ENCODE measurements at regions not wholly inside any gene's neighbourhood (a gene's known extent, or its start where the extent isn't known, plus 50 kb on each side); places are given as distances from the start of the nearest gene placed in this dataset.
"Not testable (repeated sequence)": the region's sequence is repeated elsewhere in the genome, so short reads cannot be mapped to it uniquely, and the experiment has no call there.

DNA sequence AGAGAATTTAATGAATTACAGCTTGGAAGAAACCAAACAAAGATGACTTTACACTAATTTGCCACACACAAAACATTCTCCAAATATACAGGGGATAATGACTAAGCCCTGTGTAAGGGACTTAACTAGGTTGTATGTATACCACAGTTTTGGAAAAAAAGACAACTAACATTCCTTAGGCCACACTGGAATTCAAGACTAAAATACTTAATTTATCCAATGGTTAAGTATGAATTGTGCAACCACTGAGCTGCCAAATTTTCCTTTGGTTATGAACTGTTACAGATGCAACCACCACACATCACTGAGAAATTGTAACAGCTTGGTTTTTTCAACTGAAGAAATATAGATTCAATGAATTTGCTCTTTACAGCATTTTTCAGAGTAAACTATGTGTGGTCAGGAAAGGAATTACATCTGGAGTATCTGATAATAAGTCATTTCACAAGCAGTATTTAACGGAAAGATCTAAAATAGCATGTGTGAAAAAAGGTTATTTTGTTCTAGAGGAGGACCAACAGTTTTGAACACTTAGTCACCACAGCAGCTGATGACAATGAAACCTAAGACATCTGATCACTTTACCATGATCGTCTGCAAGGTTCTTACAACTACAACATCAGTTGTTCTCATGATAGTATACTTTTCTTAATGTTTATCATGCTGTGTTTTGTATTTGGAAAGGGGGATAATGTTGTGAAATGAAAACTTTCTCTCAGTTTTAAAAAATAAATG lies 318.8 kb downstream of the BCKDHB start:
- H3K4me3 ChIP-seq (ENCODE audit: low read depth, low read length): no peak overlapping the region
- no peaks in the 10 kb centered on the region for H3K36me3 ChIP-seq
- TF ChIP-seq, protein P1, sequence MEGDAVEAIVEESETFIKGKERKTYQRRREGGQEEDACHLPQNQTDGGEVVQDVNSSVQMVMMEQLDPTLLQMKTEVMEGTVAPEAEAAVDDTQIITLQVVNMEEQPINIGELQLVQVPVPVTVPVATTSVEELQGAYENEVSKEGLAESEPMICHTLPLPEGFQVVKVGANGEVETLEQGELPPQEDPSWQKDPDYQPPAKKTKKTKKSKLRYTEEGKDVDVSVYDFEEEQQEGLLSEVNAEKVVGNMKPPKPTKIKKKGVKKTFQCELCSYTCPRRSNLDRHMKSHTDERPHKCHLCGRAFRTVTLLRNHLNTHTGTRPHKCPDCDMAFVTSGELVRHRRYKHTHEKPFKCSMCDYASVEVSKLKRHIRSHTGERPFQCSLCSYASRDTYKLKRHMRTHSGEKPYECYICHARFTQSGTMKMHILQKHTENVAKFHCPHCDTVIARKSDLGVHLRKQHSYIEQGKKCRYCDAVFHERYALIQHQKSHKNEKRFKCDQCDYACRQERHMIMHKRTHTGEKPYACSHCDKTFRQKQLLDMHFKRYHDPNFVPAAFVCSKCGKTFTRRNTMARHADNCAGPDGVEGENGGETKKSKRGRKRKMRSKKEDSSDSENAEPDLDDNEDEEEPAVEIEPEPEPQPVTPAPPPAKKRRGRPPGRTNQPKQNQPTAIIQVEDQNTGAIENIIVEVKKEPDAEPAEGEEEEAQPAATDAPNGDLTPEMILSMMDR (IDR thresholded peaks at IDR 0.05; ENCODE audit: low read depth, low read length): no peak
- H3K27me3 ChIP-seq: no peaks in the 10 kb centered on the region
- no peaks in the 10 kb centered on the region for H3K4me1 ChIP-seq
- no peaks in the 10 kb centered on the region; the same call in 1 of the 2 replicates for H3K9me3 ChIP-seq
- no peak for DNase-seq

DNA sequence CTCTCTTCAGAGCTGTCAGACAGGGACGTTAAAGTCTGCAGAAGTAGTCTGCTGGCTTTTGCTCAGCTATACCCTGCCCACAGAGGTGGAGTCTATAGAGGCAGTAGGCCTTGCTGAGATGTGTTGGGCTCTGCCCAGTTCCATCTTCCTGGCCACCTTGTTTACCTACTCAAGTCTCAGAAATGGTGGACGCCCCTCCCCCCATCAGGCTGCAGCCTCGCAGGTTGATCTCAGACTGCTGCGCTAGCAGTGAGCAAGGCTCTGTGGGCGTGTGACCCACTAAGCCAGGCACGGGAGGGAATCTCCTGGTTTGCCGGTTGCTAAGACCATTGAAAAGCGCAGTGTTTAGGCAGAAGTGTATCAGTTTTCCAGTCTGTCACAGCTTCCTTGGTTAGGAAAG lies 305.0 kb downstream of the BCKDHB start:
- Histone ChIP-seq H3K27me3 (no peaks in the 10 kb centered on the region), H3K36me3 (no peaks in the 10 kb centered on the region), H3K4me3 (ENCODE audit: low read depth, low read length) (no peak overlapping the region), H3K9me3 (no peaks in the 10 kb centered on the region), H3K4me1 (no peaks in the 10 kb centered on the region)
- no peak for DNase-seq
- TF ChIP-seq, protein P1 (IDR thresholded peaks at IDR 0.05; ENCODE audit: low read depth, low read length): no peak

DNA sequence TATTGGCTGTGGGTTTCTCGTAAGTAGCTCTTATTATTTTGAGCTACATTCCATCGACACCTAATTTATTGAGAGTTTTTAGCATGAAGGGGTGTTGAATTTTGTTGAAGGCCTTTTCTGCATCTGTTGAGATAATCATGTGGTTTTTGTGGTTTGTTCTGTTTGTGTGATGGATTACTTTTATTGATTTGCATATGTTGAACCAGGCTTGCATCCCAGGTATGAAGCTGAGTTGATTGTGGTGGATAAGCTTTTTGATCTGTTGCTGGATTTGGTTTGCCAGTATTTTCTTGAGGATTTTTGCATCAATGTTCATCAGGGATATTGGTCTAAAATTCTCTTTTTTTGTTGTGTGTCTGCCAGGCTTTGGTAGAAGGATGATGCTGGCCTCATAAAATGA lies 301.5 kb downstream of the BCKDHB start:
- not testable (repeated sequence) for H3K9me3 ChIP-seq; DNase-seq; H3K4me1 ChIP-seq; H3K27me3 ChIP-seq; H3K36me3 ChIP-seq; H3K4me3 ChIP-seq (ENCODE audit: low read depth, low read length)

DNA sequence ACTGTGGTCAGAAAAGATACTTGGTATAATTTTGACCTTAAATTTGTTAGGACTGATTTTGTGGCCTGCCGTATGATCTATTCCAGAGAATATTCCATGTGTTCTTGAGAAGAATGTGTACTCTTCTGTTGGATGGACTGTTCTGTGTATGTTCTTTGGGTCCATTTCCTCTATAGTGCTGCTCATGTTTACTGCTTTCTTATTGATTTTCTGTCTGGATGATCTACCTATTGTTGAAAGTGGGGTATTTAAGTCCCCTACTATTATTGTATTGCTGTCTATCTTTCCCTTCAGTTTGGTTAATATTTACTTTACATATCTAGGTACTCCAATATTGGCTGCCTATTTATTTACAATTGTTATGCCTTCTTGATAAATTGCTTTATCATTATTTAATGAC lies 298.4 kb downstream of the BCKDHB start:
- TF ChIP-seq, protein P1 (IDR thresholded peaks at IDR 0.05; ENCODE audit: low read depth, low read length): no peak
- H3K27me3 ChIP-seq: no peaks in the 10 kb centered on the region
- DNase-seq: no peak
- no peaks in the 10 kb centered on the region for H3K9me3 ChIP-seq
- no peak overlapping the region for H3K4me3 ChIP-seq (ENCODE audit: low read depth, low read length)
- H3K36me3 ChIP-seq: no peaks in the 10 kb centered on the region
- H3K4me1 ChIP-seq: no peaks in the 10 kb centered on the region

DNA sequence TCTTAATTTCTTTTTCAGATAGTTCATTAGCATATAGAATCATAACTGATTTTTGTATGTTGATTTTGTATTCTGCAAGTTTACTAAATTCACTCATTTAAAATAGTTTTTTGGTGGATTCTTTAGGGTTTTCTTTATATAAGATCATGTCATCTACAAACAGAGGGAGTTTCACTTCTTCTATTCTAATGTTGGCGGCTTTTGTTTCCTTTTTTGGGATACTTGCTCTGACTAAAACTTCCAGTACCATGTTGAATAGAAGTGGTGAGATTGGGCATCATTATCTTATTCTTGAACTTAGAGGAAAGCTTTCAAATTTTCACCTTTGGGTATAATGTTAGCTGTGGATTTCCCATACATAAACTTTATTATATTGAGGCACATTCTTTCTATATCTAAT lies 296.9 kb downstream of the BCKDHB start:
- no peak for DNase-seq
- no peaks in the 10 kb centered on the region for H3K9me3 ChIP-seq
- H3K27me3 ChIP-seq: no peaks in the 10 kb centered on the region
- no peak overlapping the region for H3K4me3 ChIP-seq (ENCODE audit: low read depth, low read length)
- H3K4me1 ChIP-seq: no peaks in the 10 kb centered on the region
- no peaks in the 10 kb centered on the region for H3K36me3 ChIP-seq
- TF ChIP-seq, protein P1 (IDR thresholded peaks at IDR 0.05; ENCODE audit: low read depth, low read length): no peak

DNA sequence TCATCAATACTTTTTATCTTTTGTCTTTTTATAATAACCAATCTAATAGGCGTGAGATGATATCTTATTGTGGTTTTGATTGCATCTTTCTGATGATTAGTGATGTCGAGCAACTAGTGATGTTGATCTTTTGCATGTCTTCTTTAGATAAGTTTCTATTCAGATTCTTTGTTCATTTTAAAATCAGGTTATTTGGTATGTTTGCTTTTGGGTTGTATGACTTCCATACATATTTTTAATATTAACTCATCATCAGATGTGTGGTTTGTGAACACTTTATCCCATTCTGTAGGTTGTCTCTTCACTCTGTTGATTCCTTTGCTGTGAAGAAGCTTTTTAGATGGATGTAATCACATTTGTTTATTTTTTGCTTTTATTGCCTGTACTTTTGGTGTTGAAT lies 295.8 kb downstream of the BCKDHB start:
- Histone ChIP-seq H3K4me3 (ENCODE audit: low read depth, low read length) (no peak overlapping the region), H3K27me3 (no peaks in the 10 kb centered on the region), H3K36me3 (no peaks in the 10 kb centered on the region), H3K4me1 (no peaks in the 10 kb centered on the region), H3K9me3 (no peaks in the 10 kb centered on the region)
- DNase-seq: no peak
- TF ChIP-seq, protein P1 (IDR thresholded peaks at IDR 0.05; ENCODE audit: low read depth, low read length): no peak
